Left ventricle myocardium superior (tissue), 1 donor: ENCODE measurements at regions not wholly inside any gene's neighbourhood (a gene's known extent, or its start where the extent isn't known, plus 50 kb on each side); places are given as distances from the start of the nearest gene placed in this dataset.
"Not testable (repeated sequence)": the region's sequence is repeated elsewhere in the genome, so short reads cannot be mapped to it uniquely, and the experiment has no call there.

Experiments used
- ATAC-seq: fragments of 200-7000 bp; cut with Tn5 transposase; one replicate; pipeline ENCODE4 v1.9.1; 2020; ENCODE audit warnings: mild to moderate bottlenecking, moderate library complexity
- DNase-seq: peaks from one replicate; pipeline ENCODE4 v3.0.0-alpha.2; 2020
- intact Hi-C: fragments of 100-400 bp; cut with micrococcal nuclease; formaldehyde crosslinking; loops from one replicate; pipeline ENCODE4 v1.11.0; 2022
- donor health status: DM: no; HTN: yes; CAD: no; lungs with severe emphysema.

DNA sequence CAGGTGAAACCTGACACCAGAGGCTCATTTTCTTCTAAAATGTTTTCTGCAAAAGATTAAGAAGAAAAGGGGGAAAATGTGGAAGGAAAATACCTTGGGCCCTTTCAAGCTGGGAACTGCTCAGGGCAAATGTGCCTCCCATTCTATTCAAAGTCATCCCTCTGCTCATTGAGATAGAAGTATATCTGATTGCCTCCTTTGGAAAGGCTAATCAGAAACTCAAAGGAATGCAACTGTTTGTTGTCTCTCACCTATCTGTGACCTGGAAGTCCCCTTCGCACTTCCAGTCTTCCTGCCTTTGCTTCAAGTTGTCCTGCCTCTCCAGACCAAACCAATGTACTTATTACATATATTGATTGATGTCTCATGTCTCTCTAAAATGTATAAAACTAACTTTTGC is 102.4 kb upstream of the MAP3K4 start:
- ATAC-seq, intact Hi-C loops, DNase-seq: not testable (repeated sequence)

DNA sequence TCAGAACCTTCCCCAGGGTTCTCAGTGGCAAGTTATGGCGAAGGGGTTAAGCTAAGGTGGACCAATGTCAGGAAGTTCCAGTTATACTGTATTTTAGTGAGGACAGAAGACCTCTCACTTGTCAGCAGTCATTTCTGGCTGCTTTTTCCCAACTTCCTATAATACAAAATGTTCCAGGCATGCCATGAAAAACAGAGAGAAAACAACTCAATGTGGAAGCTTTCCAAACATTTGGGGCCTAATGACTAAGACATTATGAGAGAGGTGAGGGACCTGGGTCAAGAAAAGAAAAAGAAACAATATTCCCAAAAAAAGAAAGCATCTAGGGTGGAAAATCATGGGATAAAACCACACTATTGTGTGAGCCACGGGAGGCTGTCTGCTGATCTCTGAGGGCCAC is 99.9 kb upstream of the MAP3K4 start:
- DNase-seq (no peak), ATAC-seq (peak; percentile 17)
- intact Hi-C loops = no loop called here

GRCh38 chr6:160895562-160895961 is 96.0 kb upstream of the MAP3K4 start:
- intact Hi-C loops = no loop called here
- no peak for ATAC-seq
- DNase-seq = no peak

DNA sequence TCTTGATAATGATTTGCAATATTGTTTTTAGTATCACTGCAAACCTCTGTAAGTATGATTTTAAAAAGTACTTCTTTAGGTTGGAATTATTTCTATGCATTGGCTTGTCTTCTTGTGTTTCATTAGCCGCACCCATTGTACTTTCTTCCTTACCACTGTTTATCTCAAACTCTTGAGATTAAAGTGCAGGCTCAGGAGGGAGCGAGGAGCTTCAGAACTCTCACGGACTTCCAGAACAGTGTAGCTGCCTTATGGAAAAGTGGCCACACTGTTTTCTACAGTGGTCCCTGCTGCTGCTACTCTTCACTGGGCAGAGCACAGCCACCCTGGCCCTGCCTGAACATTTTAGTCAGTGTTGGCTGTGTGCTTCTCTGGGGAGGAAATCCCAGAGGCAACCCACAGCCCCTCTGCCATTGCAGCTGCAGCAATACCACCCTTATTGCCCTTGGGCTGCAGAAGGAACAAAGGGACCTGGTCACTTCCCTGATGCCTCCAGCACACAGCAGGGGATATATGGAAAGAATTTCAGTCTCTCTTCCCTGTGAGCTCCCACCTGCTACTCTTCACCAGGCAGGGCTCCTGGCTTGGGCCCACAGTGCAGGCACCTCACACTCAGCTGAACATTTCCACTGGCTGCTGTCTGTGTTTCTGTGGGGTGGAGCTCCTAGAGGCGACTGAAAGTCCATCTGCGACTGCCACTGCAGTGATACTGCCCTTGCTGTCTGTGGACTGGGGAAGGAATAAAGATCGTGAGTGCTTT is 91.7 kb upstream of the MAP3K4 start:
- ATAC-seq = no peak
- DNase-seq = no peak
- intact Hi-C loops = no loop called here

GRCh38 chr6:160911949-160912348 is 79.6 kb upstream of the MAP3K4 start:
- no peak for ATAC-seq
- intact Hi-C loops = no loop called here
- no peak for DNase-seq

DNA sequence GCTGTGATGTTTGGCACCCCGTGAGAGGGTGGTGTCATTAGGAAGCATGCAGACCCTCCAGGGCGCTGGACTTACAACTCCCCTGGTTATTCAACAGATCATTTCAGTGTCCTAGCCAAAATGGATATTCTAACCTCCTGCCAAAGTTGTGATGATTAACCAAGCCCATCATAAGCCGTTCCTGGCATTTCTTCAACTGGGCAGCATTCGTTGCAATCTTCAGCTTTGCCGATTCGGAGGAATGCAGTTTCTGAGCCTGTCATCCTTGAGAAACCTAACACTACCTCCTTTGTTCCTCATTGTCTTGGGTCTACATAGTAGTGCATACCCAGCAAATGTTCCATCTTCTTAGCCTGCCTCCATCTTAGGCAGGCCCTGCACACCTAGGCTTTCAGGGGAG is 79.2 kb upstream of the MAP3K4 start:
- DNase-seq (no peak), ATAC-seq (no peak)
- intact Hi-C loops = no loop called here

GRCh38 chr6:160917572-160917971 is 74.0 kb upstream of the MAP3K4 start:
- no peak for ATAC-seq
- intact Hi-C loops = no loop called here
- no peak for DNase-seq

DNA sequence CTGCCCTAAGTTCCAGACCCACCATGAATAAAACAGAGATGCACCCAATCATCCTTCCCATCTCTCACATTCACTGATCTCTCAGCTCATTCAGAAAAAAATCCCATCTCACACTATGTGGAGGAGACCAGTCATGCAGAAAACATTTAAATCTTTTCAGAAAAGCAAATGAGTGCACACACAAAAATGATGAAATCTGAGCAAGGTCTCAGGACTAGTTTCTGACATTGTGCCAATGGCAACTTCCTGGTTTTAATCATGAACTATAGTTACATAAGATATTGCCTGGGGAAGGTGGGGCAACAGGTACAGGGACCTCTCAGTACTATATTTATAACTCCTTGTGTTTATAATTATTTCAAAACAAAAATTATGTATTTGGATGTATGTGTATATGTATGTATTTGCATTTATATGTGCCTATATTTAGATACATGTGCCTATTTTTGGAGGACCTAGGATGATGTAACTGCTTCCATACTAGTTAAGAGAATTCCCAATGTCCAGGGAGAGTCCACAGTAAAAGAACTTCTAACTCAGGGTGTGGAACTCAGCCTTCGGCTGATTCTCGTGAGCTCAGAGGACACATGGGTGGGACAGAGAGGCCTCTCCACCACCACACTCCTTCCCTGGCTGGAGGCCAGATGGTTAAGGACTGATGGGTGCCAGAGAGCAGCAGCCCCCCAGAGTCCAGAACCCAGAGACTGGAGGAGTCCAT is 71.7 kb upstream of the MAP3K4 start:
- no peak for DNase-seq
- ATAC-seq = no peak
- intact Hi-C loops = no loop called here

- intact Hi-C loops = no loop called here
- DNase-seq (no peak), ATAC-seq (no peak)
Measured at GRCh38 chr6:160921095-160921494, 70.5 kb upstream of the MAP3K4 start.

- intact Hi-C loops = no loop called here
- ATAC-seq (no peak), DNase-seq (no peak)
Measured at GRCh38 chr6:160926281-160927276, 65.0 kb upstream of the MAP3K4 start.

- no peak for DNase-seq
- ATAC-seq = no peak
- intact Hi-C loops = no loop called here
Measured at GRCh38 chr6:160927416-160927815, 64.2 kb upstream of the MAP3K4 start.

DNA sequence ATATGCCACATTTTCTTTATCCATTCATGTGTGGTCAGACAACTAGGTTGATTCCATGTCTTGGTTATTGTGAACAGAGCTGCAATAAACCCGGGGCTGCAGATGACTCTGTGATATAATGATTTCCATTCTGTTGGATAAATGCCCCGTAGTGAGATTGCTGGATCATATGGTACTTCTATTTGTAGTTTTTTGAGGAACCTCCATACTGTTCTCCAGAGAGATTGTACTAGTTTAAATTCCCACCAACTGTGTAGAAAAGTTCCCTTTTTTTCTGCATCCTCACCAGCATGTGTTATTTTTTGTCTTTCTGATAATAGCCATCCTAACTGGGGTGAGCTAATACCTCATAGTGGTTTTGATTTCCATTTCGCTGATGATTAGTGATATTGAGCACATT is 62.2 kb upstream of the MAP3K4 start:
- DNase-seq (no peak), ATAC-seq (no peak)
- intact Hi-C loops = no loop called here

GRCh38 chr6:160929831-160930230 is 61.7 kb upstream of the MAP3K4 start:
- ATAC-seq (no peak), DNase-seq (no peak)
- intact Hi-C loops = loop anchor here (5.0 kb wide), 1 partner anchor 442 kb away; no protein-coding TSS in a partner anchor

DNA sequence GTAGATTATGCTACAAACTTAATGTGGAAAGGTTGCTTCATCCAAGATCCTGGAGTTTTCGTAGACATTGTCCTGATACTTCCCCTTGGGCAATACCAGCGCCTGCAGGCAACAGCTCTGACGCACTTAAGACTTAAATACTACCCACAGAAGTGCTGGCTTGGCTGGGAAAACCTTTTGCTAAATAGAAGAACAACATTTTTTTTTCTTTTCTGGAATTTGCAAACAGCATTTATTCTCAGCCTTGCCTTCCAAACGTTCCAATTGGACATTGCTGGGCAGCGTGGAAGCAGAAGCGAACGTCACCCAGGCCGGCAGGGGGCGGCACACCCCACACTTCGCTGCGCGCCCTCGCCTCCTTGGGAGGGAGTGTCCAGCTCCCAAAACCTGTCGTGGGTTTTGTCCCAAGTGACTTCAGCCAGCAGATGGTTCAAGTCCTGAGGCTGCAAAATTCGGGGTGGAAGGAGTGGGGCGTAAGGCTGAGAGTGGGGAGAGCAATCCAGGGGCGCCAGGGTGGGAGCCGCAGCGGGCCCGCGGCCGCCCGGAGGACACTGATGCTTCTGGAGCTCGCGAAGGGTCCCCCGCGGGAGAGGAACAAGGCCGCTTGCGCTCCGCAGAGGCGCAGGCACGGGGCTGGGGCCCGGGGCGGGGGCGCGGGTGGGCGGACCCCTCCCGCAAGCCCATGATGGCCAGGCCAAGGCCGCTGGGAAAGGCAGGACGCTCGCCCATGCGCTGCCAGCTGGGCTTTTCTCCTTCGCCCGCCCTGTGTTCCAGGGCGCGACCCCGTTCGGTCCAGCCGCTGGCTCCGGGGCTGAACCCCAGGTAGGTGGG is 60.8 kb upstream of the MAP3K4 start:
- DNase-seq (peak; percentile 85), ATAC-seq (peak; percentile 96)
- intact Hi-C loops = loop anchor here (5.0 kb wide), 1 partner anchor 442 kb away; no protein-coding TSS in a partner anchor

DNA sequence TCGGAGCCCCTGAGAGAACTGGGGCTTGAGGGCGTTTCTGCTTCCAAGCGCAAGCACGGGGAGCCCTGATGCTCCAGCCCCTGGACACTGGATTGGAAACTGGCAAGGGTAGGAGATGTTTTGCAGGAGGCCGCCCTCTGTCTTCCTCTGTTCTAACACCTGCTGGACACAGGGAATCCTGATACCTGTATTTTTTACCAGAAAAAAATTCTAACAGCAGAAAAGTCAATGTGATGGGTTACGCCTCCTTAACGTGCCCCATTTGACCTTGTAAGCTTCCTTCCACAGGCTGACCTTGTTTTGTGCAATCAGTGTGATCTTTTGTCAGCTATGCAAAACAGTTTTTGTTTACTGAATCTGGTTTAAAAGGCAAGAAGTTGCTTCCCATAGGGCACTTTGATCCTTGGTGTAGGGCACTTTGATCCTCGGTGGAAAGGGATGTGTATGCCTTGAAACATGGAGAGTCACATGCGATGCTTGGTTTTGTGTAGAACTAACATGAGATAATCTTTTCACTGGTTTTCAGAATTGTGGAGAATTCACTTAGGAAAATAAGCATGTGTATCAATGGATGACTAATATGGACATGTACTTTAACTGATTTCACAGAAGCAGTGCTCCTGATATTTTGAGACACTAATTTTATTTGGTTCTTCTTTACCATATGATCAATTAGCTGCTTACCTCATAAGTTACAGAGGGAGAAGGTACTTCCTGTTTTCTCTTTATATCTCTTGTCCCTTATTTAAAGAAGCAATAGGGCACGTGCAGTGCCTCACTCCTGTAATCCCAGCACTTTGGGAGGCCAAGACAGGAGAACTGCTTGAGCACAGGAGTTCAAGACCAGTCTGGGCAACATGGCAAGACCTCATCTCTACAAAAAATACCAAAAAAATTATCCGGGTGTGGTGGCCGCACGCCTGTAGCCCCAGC is 59.9 kb upstream of the MAP3K4 start:
- DNase-seq = no peak
- peak; percentile 36 for ATAC-seq
- intact Hi-C loops = loop anchor here (2.0 to 5.0 kb wide), 2 partner anchors 61 to 441 kb away; no protein-coding TSS in a partner anchor

- ATAC-seq (peak; percentile 73), DNase-seq (peak; percentile 42)
- intact Hi-C loops = loop anchor here (2.0 to 5.0 kb wide), 2 partner anchors 60 to 439 kb away; no protein-coding TSS in a partner anchor
Measured at GRCh38 chr6:160933256-160933655, 58.3 kb upstream of the MAP3K4 start.

- ATAC-seq = no peak
- no peak for DNase-seq
- intact Hi-C loops = loop anchor here (5.0 kb wide), 1 partner anchor 438 kb away; no protein-coding TSS in a partner anchor
Measured at GRCh38 chr6:160934157-160934556, 57.4 kb upstream of the MAP3K4 start.
